ENCODE measurements at regions not wholly inside any gene's neighbourhood (a gene's known extent, or its start where the extent isn't known, plus 50 kb on each side); places are given as distances from the start of the nearest gene placed in this dataset.

GRCh38 chr11:43239791-43240190 lies 72.0 kb upstream of the API5 start:
- TF ChIP-seq EZH2 (IDR thresholded peaks at IDR 0.05; ENCODE audit: borderline replicate concordance, low read depth, low read length, severe bottlenecking): no peak
- TF ChIP-seq CTCF (IDR thresholded peaks at IDR 0.05; ENCODE audit: borderline replicate concordance, extremely low read depth, low read length, poor library complexity, severe bottlenecking): no peak
- no peak overlapping the region for H2AFZ ChIP-seq (ENCODE audit: low read depth, low read length)
- H3K4me1 ChIP-seq (ENCODE audit: insufficient read depth, low read length): no peaks in the 10 kb centered on the region
- no peak overlapping the region for H3K4me2 ChIP-seq (ENCODE audit: insufficient read depth, low read length)
- no peak overlapping the region for H3K4me3 ChIP-seq (ENCODE audit: low read depth in 1 of 2, low read length in 2 of 2)
- no peaks in the 10 kb centered on the region for H3K79me2 ChIP-seq (ENCODE audit: insufficient read depth, low read length)
- H3K36me3 ChIP-seq (ENCODE audit: insufficient read depth, low read length): no peaks in the 10 kb centered on the region
- H3K9me3 ChIP-seq (ENCODE audit: insufficient read depth, low read length, severe bottlenecking): no peaks in the 10 kb centered on the region
- ATAC-seq (ENCODE audit: insufficient read depth, low read depth) (no peak), DNase-seq (no peak)
- H3K9ac ChIP-seq (ENCODE audit: low read depth, low read length): no peak overlapping the region
- no peaks in the 10 kb centered on the region for H4K20me1 ChIP-seq (ENCODE audit: insufficient read depth, low read length)
- no peak overlapping the region for H3K27ac ChIP-seq (ENCODE audit: low read length)
- H3K27me3 ChIP-seq (ENCODE audit: insufficient read depth, low read length, poor library complexity): no peaks in the 10 kb centered on the region

DNA sequence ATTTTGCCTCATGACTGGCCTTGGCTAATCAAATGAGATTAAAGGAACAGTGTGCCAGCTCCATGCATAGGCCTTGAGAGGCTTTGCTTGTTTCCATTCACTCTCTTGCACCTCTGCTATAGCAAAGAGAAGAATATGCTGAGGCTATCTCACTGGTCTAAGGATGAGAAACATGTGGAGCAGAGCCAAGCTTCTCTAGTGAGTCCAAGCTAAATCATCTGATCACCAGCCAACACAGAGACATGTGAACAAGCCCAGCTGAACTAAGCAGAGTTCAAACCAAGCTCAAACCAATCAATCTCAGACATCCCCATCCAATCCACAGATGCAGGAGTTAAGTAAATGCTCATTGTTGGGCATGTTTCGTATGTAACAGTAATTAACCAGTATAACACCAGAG lies 69.4 kb upstream of the API5 start:
- no peaks in the 10 kb centered on the region for H3K36me3 ChIP-seq (ENCODE audit: insufficient read depth, low read length)
- H3K79me2 ChIP-seq (ENCODE audit: insufficient read depth, low read length): no peaks in the 10 kb centered on the region
- H4K20me1 ChIP-seq (ENCODE audit: insufficient read depth, low read length): no peaks in the 10 kb centered on the region
- DNase-seq (no peak), ATAC-seq (ENCODE audit: insufficient read depth, low read depth) (no peak)
- no peak for TF ChIP-seq CTCF (IDR thresholded peaks at IDR 0.05; ENCODE audit: borderline replicate concordance, extremely low read depth, low read length, poor library complexity, severe bottlenecking)
- no peak for TF ChIP-seq EZH2 (IDR thresholded peaks at IDR 0.05; ENCODE audit: borderline replicate concordance, low read depth, low read length, severe bottlenecking)
- H3K27me3 ChIP-seq (ENCODE audit: insufficient read depth, low read length, poor library complexity): no peaks in the 10 kb centered on the region
- no peak overlapping the region for H3K4me3 ChIP-seq (ENCODE audit: low read depth in 1 of 2, low read length in 2 of 2)
- H2AFZ ChIP-seq (ENCODE audit: low read depth, low read length): no peak overlapping the region
- H3K9me3 ChIP-seq (ENCODE audit: insufficient read depth, low read length, severe bottlenecking): no peaks in the 10 kb centered on the region
- no peaks in the 10 kb centered on the region for H3K4me1 ChIP-seq (ENCODE audit: insufficient read depth, low read length)
- H3K9ac ChIP-seq (ENCODE audit: low read depth, low read length): no peak overlapping the region
- no peak overlapping the region for H3K4me2 ChIP-seq (ENCODE audit: insufficient read depth, low read length)
- H3K27ac ChIP-seq (ENCODE audit: low read length): no peak overlapping the region

GRCh38 chr11:43243927-43244326 lies 67.9 kb upstream of the API5 start:
- H3K79me2 ChIP-seq (ENCODE audit: insufficient read depth, low read length): no peaks in the 10 kb centered on the region
- H3K4me2 ChIP-seq (ENCODE audit: insufficient read depth, low read length): no peak overlapping the region
- no peak overlapping the region for H3K9ac ChIP-seq (ENCODE audit: low read depth, low read length)
- ATAC-seq (ENCODE audit: insufficient read depth, low read depth): no peak
- H3K36me3 ChIP-seq (ENCODE audit: insufficient read depth, low read length): no peaks in the 10 kb centered on the region
- H3K27ac ChIP-seq (ENCODE audit: low read length): no peak overlapping the region
- no peaks in the 10 kb centered on the region for H3K27me3 ChIP-seq (ENCODE audit: insufficient read depth, low read length, poor library complexity)
- no peaks in the 10 kb centered on the region for H3K9me3 ChIP-seq (ENCODE audit: insufficient read depth, low read length, severe bottlenecking)
- no peak overlapping the region for H3K4me3 ChIP-seq (ENCODE audit: low read depth in 1 of 2, low read length in 2 of 2)
- no peaks in the 10 kb centered on the region for H3K4me1 ChIP-seq (ENCODE audit: insufficient read depth, low read length)
- no peak for TF ChIP-seq EZH2 (IDR thresholded peaks at IDR 0.05; ENCODE audit: borderline replicate concordance, low read depth, low read length, severe bottlenecking)
- no peak for TF ChIP-seq CTCF (IDR thresholded peaks at IDR 0.05; ENCODE audit: borderline replicate concordance, extremely low read depth, low read length, poor library complexity, severe bottlenecking)
- H4K20me1 ChIP-seq (ENCODE audit: insufficient read depth, low read length): no peaks in the 10 kb centered on the region
- no peak overlapping the region for H2AFZ ChIP-seq (ENCODE audit: low read depth, low read length)
- no peak for DNase-seq

- H3K27ac ChIP-seq (ENCODE audit: low read length): no peak overlapping the region
- no peak overlapping the region for H2AFZ ChIP-seq (ENCODE audit: low read depth, low read length)
- no peak for DNase-seq
- H3K4me3 ChIP-seq (ENCODE audit: low read depth in 1 of 2, low read length in 2 of 2): no peak overlapping the region
- H3K79me2 ChIP-seq (ENCODE audit: insufficient read depth, low read length): no peaks in the 10 kb centered on the region
- TF ChIP-seq EZH2 (IDR thresholded peaks at IDR 0.05; ENCODE audit: borderline replicate concordance, low read depth, low read length, severe bottlenecking): no peak
- TF ChIP-seq CTCF (IDR thresholded peaks at IDR 0.05; ENCODE audit: borderline replicate concordance, extremely low read depth, low read length, poor library complexity, severe bottlenecking): no peak
- no peak for ATAC-seq (ENCODE audit: insufficient read depth, low read depth)
- H3K9me3 ChIP-seq (ENCODE audit: insufficient read depth, low read length, severe bottlenecking): no peaks in the 10 kb centered on the region
- no peaks in the 10 kb centered on the region for H4K20me1 ChIP-seq (ENCODE audit: insufficient read depth, low read length)
- H3K9ac ChIP-seq (ENCODE audit: low read depth, low read length): no peak overlapping the region
- H3K4me2 ChIP-seq (ENCODE audit: insufficient read depth, low read length): no peak overlapping the region
- H3K36me3 ChIP-seq (ENCODE audit: insufficient read depth, low read length): no peaks in the 10 kb centered on the region
- no peaks in the 10 kb centered on the region for H3K27me3 ChIP-seq (ENCODE audit: insufficient read depth, low read length, poor library complexity)
- H3K4me1 ChIP-seq (ENCODE audit: insufficient read depth, low read length): no peaks in the 10 kb centered on the region
Measured at GRCh38 chr11:43245466-43245865, 66.3 kb upstream of the API5 start.

Data from DND-41 (cell line).